HG03469 (cell line): ENCODE measurements at regions not wholly inside any gene's neighbourhood (a gene's known extent, or its start where the extent isn't known, plus 50 kb on each side); places are given as distances from the start of the nearest gene placed in this dataset.

Experiments used
- ATAC-seq: cut with Tn5 transposase; IDR thresholded peaks from one replicate; pipeline ENCODE4 v1.9.1; 2021; ENCODE audit warnings: mild to moderate bottlenecking, moderate library complexity, moderate number of reproducible peaks; ENCODE audit not compliant: unreplicated experiment

GRCh38 chr2:186068139-186068801, 329.7 kb downstream of the FSIP2 start:
- ATAC-seq, result no peak

DNA sequence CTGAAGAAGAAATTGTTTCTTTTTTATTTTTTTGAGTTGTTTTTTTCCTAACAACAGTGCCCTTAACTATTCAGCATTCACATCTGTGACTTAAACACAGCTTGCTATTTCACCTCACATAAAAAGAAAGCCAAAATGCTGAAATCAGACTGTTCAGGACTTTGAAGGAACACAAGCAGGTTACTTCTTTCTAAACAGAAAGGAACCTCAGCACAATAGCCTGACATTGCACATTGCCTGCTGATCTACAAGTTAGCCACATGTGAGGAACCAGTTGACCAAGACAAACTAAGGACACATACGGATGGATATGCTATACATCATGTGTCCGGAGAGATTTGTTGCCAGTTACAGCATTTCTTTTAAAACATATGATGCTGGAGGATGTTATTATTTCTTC, 331.1 kb downstream of the FSIP2 start:
- no peak for ATAC-seq

DNA sequence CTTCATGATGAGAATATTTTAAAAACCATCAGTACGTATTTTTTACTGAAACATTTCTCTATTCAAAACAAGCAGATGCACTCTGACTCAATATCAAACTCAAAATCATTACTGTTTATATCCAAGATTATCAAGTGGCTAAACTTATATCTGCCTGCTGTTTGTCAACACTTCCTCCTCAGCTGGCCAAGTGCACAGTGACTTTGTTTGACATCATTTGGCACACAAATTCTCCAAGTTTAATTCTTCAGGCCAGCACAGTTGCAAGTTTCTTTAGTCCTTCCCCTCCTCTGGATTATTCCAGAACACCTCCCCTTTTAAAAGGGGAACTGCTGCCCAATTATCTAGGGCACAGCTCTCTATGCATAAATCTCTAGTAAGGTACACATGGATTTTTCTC, 346.6 kb downstream of the FSIP2 start:
- ATAC-seq, result no peak

DNA sequence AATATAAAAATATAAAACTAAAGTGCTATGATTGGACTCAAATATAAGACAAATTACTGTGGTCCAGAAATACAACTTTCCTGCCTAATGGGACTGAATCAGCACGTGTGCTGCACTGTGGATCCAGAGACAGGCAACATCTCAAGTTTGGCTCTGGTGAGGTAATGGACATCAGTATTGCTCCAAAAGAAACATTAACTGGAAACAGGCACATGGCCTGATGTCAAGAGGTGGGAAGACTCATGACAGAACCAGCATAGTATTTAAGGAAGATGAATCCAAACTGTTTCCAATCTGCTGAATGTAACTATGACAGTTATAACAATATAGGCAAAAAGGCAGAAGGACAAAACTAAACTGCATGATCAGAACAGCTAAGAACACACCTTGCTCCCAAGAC, 354.6 kb downstream of the FSIP2 start:
- ATAC-seq, result no peak

GRCh38 chr2:186098821-186099220, 360.2 kb downstream of the FSIP2 start:
- ATAC-seq, result no peak

- no peak for ATAC-seq
Measured at GRCh38 chr2:186099826-186100225, 361.2 kb downstream of the FSIP2 start.

DNA sequence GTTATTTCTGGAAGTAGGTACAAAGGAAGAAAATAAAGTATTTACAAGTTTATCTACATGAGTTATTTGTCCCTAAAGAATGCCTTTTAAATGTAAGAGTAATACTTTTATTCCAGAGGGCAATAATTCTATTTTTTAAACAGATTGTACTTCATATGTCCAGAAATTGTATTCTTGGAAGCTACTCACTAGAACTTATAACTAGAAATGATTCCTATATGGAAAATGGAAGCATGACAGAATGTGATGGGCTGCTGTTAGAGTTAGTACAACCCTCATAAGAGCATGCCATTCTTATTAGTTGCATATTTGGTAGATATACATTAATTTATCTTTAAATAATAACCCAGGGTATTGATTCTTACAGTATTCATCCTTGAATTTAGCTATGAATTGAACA, 362.0 kb downstream of the FSIP2 start:
- no peak for ATAC-seq

DNA sequence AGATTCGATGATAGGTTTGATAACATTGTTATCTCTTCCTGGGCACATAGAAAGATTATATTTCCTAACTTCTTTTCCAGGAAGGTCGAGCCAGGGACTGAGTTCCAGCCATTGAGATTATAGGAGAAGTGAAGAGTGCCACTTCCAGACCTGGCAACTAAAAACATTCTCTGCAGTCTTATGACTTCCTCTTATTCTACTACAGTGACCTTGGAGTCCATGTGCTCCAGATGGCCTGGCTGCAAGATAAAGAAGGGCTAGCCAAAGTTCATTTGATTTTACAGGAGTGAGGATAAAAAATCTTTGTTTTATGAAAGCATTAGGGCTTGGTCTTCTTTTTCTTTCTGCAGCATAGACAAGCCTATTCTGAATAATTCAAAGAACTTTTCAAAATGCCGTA, 363.0 kb downstream of the FSIP2 start:
- no peak for ATAC-seq

DNA sequence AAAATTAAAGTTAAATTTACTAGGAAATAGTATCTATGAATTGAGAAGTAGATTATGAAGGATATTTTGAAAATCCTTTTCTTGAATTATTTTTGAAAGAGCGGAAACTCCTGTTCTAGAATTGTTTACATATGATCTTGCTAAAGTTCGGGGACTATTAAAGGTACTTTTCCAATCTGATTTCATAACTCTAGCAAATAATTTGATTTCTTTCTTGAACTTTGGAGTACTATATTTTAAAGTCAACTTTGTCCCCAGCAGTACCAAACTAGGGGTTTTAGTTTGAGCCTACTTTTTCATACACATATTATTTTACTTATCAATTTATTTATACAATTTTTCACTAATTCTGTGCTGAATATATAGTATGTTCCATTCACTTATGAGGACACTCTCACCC, 364.7 kb downstream of the FSIP2 start:
- no peak for ATAC-seq

GRCh38 chr2:186105016-186105724, 366.6 kb downstream of the FSIP2 start:
- no peak for ATAC-seq

DNA sequence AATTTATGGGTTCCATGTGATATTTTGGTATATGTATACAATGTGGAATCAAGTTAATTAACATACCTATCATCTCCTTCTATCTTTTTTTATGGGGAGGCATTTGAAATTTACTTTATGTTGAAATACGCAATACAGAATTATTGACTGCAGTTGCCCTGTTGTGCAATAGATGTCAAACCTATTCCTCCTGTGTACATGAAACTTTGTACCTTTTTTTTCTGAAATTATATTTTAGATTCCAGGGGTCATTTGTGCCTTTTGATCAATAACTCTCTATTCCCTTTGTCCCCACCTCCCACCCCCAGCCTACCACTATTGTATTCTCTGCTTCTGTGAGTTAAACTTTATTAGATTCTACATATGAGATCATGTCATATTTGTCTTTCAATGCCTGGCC, 369.9 kb downstream of the FSIP2 start:
- no peak for ATAC-seq

DNA sequence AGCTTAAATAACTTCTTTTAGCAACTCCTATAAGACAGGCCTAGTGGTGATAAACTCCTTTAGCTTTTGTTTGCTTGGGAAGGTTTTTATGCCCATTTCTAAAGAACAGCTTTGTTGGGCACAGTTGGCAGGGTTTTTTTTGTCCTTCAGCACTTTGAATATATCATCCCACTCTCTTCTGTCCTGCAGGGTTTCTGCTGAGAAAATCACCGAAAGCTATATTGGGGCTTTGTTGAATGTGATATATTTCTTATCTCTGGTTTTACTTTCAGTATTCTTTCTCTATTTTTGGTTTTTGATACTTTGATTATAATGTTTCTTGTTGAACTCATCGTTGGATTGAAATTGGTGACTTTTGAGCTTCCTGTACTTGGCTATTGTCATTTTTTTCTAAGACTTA, 372.8 kb upstream of the ZC3H15 start:
- ATAC-seq, result no peak

DNA sequence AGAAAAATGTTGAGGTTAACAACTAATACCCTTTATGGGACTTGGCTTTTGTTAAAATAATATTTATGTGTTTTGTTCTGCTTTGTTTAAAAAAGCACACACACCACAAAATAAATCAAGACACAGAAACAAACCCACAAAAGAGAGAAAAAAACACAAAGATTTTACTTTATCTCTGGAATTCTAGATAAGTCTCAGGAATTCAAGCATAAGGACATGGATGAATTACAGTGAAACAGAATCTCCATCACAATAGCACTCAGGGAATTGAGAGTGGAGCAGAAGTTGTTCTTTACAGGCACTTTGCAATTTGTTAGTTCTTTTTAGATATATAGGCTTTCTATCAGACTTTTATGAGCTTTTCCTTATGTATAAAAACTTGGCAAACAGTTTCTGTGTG, 360.9 kb upstream of the ZC3H15 start:
- no peak for ATAC-seq

DNA sequence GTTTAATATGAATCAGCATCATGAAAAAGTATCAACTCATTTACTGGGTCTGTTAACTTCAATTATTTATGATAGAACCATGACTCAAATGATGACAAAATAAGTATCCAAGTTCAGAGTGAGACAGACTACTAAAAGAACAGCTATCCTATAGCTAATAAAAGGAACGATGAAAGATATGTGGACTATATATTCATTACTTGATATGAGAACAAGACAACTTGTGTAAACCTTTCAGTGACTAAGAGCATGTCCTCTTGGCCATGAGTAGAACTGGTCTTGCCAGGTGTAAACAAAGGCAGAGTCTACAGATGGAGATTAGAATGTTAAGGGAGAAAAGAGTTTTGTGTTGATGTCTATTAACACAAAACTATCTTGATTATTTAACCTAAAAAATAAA, 360.4 kb upstream of the ZC3H15 start:
- no peak for ATAC-seq

DNA sequence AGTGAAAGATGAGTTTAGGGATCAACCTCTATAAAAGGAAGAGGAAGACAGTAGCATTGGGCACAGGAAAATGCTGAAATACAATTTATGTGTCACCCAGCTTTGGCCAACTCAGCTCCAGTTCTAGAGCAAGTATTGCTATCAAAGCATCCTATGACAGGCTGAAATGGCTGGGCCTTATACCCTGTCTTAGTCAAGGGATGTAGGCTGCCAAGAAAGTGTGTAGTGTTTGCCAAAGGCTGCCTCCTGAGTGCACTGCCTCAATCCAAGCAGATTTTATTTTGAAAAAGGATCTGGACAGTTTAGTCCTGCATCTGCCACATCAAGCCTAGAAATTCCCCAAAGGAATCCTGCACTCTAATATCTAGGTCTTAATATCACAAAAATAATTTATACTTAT, 359.9 kb upstream of the ZC3H15 start:
- no peak for ATAC-seq

DNA sequence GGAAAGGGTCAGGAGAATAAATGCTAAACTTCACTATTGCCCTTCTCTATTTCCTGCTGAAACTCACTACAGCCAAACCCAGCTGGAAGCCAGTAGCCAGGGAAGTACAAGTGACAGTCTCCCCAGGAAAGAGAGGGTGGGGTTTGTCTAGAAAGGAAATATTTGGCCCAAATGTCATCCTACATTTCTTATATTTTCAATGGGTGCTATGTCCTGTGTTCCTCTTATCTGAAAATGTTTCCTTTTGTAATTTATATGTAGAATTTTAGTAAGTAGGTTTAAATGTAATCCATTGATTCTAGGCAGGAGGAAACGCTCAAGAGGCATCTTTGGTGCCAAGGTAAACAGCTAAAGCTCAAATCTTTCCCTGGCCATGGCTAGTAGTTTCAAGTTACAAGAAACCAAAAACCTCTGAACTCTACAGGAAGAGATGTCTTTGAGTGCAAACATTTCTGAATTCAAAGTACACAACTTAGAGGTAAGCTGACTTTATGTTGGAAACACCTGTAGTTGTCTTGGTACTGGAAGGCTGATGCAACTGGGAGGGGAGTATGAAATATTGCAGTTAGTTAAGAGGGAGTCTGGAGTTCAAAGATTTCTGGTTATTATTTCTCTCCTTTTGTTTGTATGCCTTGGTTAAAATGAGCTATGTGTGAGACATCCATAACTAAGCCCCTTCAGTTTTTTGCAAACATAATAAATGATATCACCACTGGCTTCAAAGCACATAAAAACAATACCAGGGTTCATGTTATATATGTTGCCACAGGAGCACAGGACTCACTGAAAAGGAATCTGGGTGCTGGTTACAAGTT, 356.1 kb upstream of the ZC3H15 start:
- ATAC-seq, result no peak

DNA sequence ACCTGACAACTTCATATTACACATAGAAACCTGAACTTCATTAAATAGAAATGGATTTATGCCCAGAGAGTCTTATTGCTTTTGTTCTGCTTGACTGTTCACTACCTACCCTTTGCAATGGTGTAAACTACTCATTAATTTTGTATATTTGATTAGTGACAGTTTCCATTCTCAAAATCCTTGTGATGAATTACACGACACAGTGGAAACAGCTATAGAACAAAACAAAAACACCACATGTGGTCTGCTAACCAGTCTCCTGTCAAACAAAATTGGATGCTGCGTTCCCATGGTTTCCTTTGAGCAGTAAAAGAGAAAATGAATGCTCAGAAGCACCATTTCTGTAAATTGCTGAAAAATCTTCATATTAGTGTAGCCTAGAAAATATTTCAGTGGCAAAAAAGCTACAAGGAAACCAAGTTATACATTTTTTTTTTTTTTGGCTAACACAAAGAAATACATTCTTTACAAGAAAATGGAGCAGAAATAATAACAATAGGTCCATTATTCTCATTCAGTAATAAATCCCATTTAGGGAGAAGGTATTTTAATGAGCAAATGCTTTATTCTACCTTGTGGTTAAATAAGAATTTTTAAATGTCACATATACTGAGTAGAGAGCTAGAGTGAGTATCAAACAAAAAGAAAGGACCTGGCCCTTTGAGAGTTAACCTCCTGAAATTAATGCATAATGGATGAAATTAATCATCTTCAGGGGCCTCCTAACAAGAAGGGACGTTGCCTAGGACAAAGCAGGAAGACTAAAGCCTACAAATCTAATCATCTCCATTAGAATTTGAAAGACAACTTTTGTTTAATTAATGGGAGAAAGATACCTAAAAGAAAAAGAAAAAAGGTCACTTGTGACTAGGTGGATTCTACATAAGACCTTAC, 355.1 kb upstream of the ZC3H15 start:
- no peak for ATAC-seq

DNA sequence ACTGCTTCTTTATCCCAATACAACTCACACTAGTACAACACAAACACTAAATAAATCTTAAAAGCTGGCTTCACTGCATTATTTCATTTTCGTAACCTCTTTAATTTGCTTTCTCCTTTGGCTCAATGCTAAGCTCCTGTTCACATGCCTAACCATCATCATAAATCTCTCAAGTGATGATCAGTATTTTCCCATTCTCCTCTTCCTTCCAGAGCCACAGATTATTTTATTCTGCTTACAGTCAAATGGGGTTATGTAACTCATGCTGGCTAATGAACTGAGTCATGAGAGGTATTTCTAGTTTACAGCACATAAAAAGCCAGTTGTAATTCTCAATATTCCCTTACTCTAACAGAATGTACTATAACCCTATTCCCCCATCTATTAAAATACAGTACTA, 350.4 kb upstream of the ZC3H15 start:
- ATAC-seq, result no peak

DNA sequence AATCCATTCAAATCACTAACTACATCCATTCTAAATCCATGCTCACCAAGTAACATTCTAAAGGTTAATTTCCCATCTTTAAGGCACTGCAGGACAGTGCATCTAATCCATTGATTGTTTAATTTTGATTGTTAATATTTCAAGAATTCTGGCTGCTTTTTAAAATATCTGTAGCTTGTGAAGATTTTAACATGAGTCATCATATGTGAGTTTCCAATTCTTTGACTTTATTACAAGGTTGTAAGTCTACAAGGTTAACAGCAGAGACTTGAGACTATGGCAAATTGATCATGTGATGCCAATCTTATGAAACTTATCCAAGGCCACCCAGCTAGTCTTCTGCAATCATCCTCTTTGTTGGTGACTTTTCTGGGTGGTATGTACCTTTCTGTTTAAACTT, 349.2 kb upstream of the ZC3H15 start:
- no peak for ATAC-seq

DNA sequence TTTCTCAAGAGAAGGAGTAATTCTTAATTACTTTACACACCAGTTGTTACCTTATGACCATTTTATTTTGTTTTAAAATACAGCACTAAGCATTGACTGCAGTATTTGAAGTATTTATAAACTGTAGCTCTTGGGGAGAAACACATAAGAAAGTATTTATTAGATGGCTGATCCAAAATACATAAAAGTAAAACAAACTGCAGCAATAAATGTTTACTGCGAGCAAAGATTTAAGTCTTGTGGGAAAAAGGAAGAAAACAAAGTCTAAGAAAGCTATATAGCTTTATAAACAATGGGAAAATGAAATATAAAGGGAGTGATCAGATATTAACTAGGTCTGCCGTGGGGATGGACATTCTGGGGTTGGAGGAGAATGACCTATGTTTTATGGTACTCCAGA, 347.2 kb upstream of the ZC3H15 start:
- ATAC-seq, result no peak

- ATAC-seq, result no peak
Measured at GRCh38 chr2:186159101-186159500, 327.0 kb upstream of the ZC3H15 start.
